ENCODE measurements at regions not wholly inside any gene's neighbourhood (a gene's known extent, or its start where the extent isn't known, plus 50 kb on each side); places are given as distances from the start of the nearest gene placed in this dataset.

DNA sequence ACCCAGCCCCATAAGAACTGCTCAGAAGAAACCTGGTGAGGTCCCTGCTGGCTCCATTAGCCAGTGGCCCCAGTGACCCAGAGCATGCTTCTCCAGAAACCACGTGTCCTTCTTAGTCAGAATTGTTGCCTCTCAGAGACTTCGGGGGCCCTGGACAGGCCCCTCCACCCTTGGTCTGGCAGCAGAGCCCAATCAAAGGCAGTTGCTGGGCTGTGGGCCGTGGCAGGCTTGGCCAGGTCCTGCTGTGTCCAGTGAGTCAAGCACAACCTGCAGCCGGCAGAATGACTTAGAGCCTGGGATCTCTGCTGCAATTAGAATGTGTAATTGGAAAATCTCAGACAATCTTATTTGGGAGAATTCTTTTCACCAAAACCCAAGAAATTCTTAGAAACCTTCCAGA lies 502.0 kb upstream of the KLF4 start:
- TF ChIP-seq, protein P1, sequence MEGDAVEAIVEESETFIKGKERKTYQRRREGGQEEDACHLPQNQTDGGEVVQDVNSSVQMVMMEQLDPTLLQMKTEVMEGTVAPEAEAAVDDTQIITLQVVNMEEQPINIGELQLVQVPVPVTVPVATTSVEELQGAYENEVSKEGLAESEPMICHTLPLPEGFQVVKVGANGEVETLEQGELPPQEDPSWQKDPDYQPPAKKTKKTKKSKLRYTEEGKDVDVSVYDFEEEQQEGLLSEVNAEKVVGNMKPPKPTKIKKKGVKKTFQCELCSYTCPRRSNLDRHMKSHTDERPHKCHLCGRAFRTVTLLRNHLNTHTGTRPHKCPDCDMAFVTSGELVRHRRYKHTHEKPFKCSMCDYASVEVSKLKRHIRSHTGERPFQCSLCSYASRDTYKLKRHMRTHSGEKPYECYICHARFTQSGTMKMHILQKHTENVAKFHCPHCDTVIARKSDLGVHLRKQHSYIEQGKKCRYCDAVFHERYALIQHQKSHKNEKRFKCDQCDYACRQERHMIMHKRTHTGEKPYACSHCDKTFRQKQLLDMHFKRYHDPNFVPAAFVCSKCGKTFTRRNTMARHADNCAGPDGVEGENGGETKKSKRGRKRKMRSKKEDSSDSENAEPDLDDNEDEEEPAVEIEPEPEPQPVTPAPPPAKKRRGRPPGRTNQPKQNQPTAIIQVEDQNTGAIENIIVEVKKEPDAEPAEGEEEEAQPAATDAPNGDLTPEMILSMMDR (IDR thresholded peaks at IDR 0.05), result no peak
- TF ChIP-seq POLR2A (IDR thresholded peaks at IDR 0.05) (no peak), EP300 (IDR thresholded peaks at IDR 0.05) (no peak)
